ENCODE measurements at regions not wholly inside any gene's neighbourhood (a gene's known extent, or its start where the extent isn't known, plus 50 kb on each side); places are given as distances from the start of the nearest gene placed in this dataset.

- no peak for TF ChIP-seq CTCF (IDR thresholded peaks at IDR 0.05)
- Histone ChIP-seq H3K9me3 (ENCODE audit: control insufficient read depth, low read length) (no peaks in the 10 kb centered on the region), H3K36me3 (ENCODE audit: control insufficient read depth, insufficient read depth, low read length) (no peaks in the 10 kb centered on the region), H2AFZ (no peak overlapping the region), H3K27ac (no peak overlapping the region), H3K9ac (no peak overlapping the region), H3K79me2 (no peaks in the 10 kb centered on the region), H3K4me2 (ENCODE audit: low read length) (no peak overlapping the region), H3K4me1 (no peaks in the 10 kb centered on the region), H3K27me3 (ENCODE audit: control insufficient read depth, insufficient read depth, low read length) (no peaks in the 10 kb centered on the region), H3K4me3 (ENCODE audit: low read depth, low read length) (no peak overlapping the region)
These were observed 314.4 kb upstream of the MKI67 start for GRCh38 chr10:128440513-128441160.

- Histone ChIP-seq H3K36me3 (ENCODE audit: control insufficient read depth, insufficient read depth, low read length) (no peaks in the 10 kb centered on the region), H3K4me2 (ENCODE audit: low read length) (no peak overlapping the region), H3K4me1 (no peaks in the 10 kb centered on the region), H3K27me3 (ENCODE audit: control insufficient read depth, insufficient read depth, low read length) (no peaks in the 10 kb centered on the region), H3K79me2 (no peaks in the 10 kb centered on the region), H3K9me3 (ENCODE audit: control insufficient read depth, low read length) (no peaks in the 10 kb centered on the region), H3K27ac (no peak overlapping the region), H3K4me3 (ENCODE audit: low read depth, low read length) (no peak overlapping the region), H2AFZ (no peak overlapping the region), H3K9ac (no peak overlapping the region)
- no peak for TF ChIP-seq CTCF (IDR thresholded peaks at IDR 0.05)
These were observed 317.8 kb upstream of the MKI67 start for GRCh38 chr10:128443925-128444518.

GRCh38 chr10:128448796-128449195, 322.6 kb upstream of the MKI67 start:
- no peak for TF ChIP-seq CTCF (IDR thresholded peaks at IDR 0.05)

GRCh38 chr10:128451879-128452278, 325.7 kb upstream of the MKI67 start:
- Histone ChIP-seq H3K27ac (no peak overlapping the region), H3K4me1 (no peaks in the 10 kb centered on the region), H3K9ac (no peak overlapping the region), H3K27me3 (ENCODE audit: control insufficient read depth, insufficient read depth, low read length) (no peaks in the 10 kb centered on the region), H3K79me2 (no peaks in the 10 kb centered on the region), H3K9me3 (ENCODE audit: control insufficient read depth, low read length) (no peaks in the 10 kb centered on the region), H3K4me3 (ENCODE audit: low read depth, low read length) (no peak overlapping the region), H3K36me3 (ENCODE audit: control insufficient read depth, insufficient read depth, low read length) (no peaks in the 10 kb centered on the region), H2AFZ (no peak overlapping the region), H3K4me2 (ENCODE audit: low read length) (no peak overlapping the region)
- TF ChIP-seq CTCF (IDR thresholded peaks at IDR 0.05): no peak

More at GRCh38 chr10:128448796-128449195, 322.6 kb upstream of the MKI67 start:
- H3K27me3 ChIP-seq (ENCODE audit: control insufficient read depth, insufficient read depth, low read length): no peaks in the 10 kb centered on the region
- no peaks in the 10 kb centered on the region for H3K36me3 ChIP-seq (ENCODE audit: control insufficient read depth, insufficient read depth, low read length)
- H3K4me1 ChIP-seq: no peaks in the 10 kb centered on the region
- H2AFZ ChIP-seq: no peak overlapping the region
- no peak overlapping the region for H3K27ac ChIP-seq
- H3K4me3 ChIP-seq (ENCODE audit: low read depth, low read length): no peak overlapping the region
- H3K4me2 ChIP-seq (ENCODE audit: low read length): no peak overlapping the region
- H3K9me3 ChIP-seq (ENCODE audit: control insufficient read depth, low read length): no peaks in the 10 kb centered on the region
- H3K9ac ChIP-seq: no peak overlapping the region
- H3K79me2 ChIP-seq: no peaks in the 10 kb centered on the region

- no peaks in the 10 kb centered on the region for H3K9me3 ChIP-seq (ENCODE audit: control insufficient read depth, low read length)
- no peak overlapping the region for H3K4me2 ChIP-seq (ENCODE audit: low read length)
- no peaks in the 10 kb centered on the region for H3K79me2 ChIP-seq
- no peaks in the 10 kb centered on the region for H3K36me3 ChIP-seq (ENCODE audit: control insufficient read depth, insufficient read depth, low read length)
- no peak overlapping the region for H3K4me3 ChIP-seq (ENCODE audit: low read depth, low read length)
- no peaks in the 10 kb centered on the region for H3K27me3 ChIP-seq (ENCODE audit: control insufficient read depth, insufficient read depth, low read length)
- H3K9ac ChIP-seq: no peak overlapping the region
- H3K27ac ChIP-seq: no peak overlapping the region
- no peak overlapping the region for H2AFZ ChIP-seq
- H3K4me1 ChIP-seq: no peaks in the 10 kb centered on the region
- TF ChIP-seq CTCF (IDR thresholded peaks at IDR 0.05): no peak
These were observed 330.0 kb upstream of the MKI67 start for GRCh38 chr10:128456271-128456670.

Data from parathyroid adenoma (tissue), 2 donors.